Prostate gland (tissue), 2 donors: ENCODE measurements at regions not wholly inside any gene's neighbourhood (a gene's known extent, or its start where the extent isn't known, plus 50 kb on each side); places are given as distances from the start of the nearest gene placed in this dataset.
"Not testable (repeated sequence)": the region's sequence is repeated elsewhere in the genome, so short reads cannot be mapped to it uniquely, and the experiment has no call there.

Source experiments
- POLR2A ChIP-seq: fragments of 450-650 bp; IDR thresholded peaks from one replicate; pipeline ENCODE4 v1.6.1; 2016; ENCODE audit warnings: antibody characterized with exemption, mild to moderate bottlenecking
- POLR2AphosphoS5 ChIP-seq: sonication (generic); formaldehyde crosslinking; IDR thresholded peaks from one replicate; pipeline ENCODE4 v1.6.1; 2017; ENCODE audit warnings: antibody characterized with exemption
- TF ChIP-seq, protein P1 (sequence below), 4 experiments: fragments of 200-600 bp in 2 of 4; fragments of 450-650 bp in 2 of 4; sonication (generic) in 2 of 4; IDR thresholded peaks; 1 replicate in 3 of 4; 2 replicates in 1 of 4; pipeline ENCODE4 v1.5.1; 2016 to 2019; ENCODE audit warnings: antibody characterized with exemption in 4 of 4, mild to moderate bottlenecking in 2 of 4, moderate library complexity in 2 of 4

DNA sequence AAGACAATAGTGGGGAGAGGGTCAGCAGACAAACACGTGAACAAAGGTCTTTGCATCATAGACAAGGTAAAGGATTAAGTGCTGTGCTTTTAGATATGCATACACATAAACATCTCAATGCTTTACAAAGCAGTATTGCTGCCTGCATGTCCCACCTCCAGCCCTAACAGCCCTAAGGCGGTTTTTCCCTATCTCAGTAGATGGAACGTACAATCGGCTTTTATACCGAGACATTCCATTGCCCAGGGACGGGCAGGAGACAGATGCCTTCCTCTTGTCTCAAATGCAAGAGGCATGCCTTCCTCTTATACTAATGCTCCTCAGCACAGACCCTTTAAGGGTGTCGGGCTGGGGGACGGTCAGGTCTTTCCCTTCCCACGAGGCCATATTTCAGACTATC lies 124.0 kb upstream of the PRR20G start:
- TF ChIP-seq, protein P1, sequence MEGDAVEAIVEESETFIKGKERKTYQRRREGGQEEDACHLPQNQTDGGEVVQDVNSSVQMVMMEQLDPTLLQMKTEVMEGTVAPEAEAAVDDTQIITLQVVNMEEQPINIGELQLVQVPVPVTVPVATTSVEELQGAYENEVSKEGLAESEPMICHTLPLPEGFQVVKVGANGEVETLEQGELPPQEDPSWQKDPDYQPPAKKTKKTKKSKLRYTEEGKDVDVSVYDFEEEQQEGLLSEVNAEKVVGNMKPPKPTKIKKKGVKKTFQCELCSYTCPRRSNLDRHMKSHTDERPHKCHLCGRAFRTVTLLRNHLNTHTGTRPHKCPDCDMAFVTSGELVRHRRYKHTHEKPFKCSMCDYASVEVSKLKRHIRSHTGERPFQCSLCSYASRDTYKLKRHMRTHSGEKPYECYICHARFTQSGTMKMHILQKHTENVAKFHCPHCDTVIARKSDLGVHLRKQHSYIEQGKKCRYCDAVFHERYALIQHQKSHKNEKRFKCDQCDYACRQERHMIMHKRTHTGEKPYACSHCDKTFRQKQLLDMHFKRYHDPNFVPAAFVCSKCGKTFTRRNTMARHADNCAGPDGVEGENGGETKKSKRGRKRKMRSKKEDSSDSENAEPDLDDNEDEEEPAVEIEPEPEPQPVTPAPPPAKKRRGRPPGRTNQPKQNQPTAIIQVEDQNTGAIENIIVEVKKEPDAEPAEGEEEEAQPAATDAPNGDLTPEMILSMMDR (IDR thresholded peaks at IDR 0.05), result not testable (repeated sequence)
- not testable (repeated sequence) for TF ChIP-seq POLR2A, POLR2AphosphoS5
